GM12878 (cell line): ENCODE measurements at regions not wholly inside any gene's neighbourhood (a gene's known extent, or its start where the extent isn't known, plus 50 kb on each side); places are given as distances from the start of the nearest gene placed in this dataset.

ENCODE experiments used
- ATAC-seq: fragments of 200-7000 bp; cut with Tn5 transposase; 3 replicates; pipeline ENCODE4 v1.9.1; 2020; ENCODE audit warnings: mild to moderate bottlenecking, moderate library complexity
- BruUV-seq: library from RNA; stranded (reverse); fragments of 400-500 nt; replicated peaks from 2 replicates; lab custom pipeline; 2021; lab: Mats Ljungman, UMichigan
- CTCF ChIA-PET: fragments of 300-600 bp; sonication (Branson Sonifier 250); formaldehyde crosslinking; extraction: SDS; loops from one replicate; lab custom pipeline; 2021; ENCODE audit warnings: inconsistent platforms; lab: Yijun Ruan, JAX
- POLR2A ChIA-PET: fragments of 350-600 bp; formaldehyde crosslinking; extraction: SDS; loops from one replicate; lab custom pipeline; 2021; ENCODE audit warnings: inconsistent platforms; lab: Charles Lee
- RAD21 ChIA-PET: fragments of 300-600 bp; sonication (Branson Sonifier 250); formaldehyde crosslinking; loops from one replicate; lab custom pipeline; 2023; ENCODE audit warnings: antibody characterized with exemption; ENCODE audit not compliant: unreplicated experiment; lab: Charles Lee
- SMC1A ChIA-PET: fragments of 300-600 bp; sonication (Branson Sonifier 250); formaldehyde crosslinking; loops from one replicate; lab custom pipeline; 2023; ENCODE audit not compliant: unreplicated experiment, uncharacterized antibody; lab: Charles Lee
- DNase-seq: peaks from one replicate; pipeline ENCODE4 v3.0.0-alpha.2; 2011; ENCODE audit warnings: low read depth, low spot score
- FAIRE-seq: peaks from 3 replicates; lab custom pipeline; 2011; peaks lifted over from hg19 to GRCh38; lab: Jason Lieb, UNC
- H2AFZ ChIP-seq: 2 replicates; pipeline ENCODE4 v1.6.0; 2011; ENCODE audit warnings: low read depth, low read length, control low read depth; ENCODE audit not compliant: control insufficient read depth
- H3K27ac ChIP-seq: 2 replicates; pipeline ENCODE4 v1.5.1; 2011; ENCODE audit warnings: control low read depth; ENCODE audit not compliant: control insufficient read depth, insufficient read depth
- H3K27me3 ChIP-seq, 2 experiments: replicated peaks in 1 of 2; 2 replicates each; pipeline versions ENCODE4 v1.6.0 to v1.6.1; 2011; ENCODE audit warnings: low read length in 1 of 2; ENCODE audit not compliant: control insufficient read depth in 2 of 2, insufficient read depth in 2 of 2
- H3K36me3 ChIP-seq, 2 experiments: 2 replicates each; pipeline ENCODE4 v1.5.1; 2011; ENCODE audit warnings: low read length in 1 of 2; ENCODE audit not compliant: control insufficient read depth in 2 of 2, insufficient read depth in 2 of 2
- H3K4me1 ChIP-seq: 2 replicates; pipeline ENCODE4 v1.6.1; 2011; ENCODE audit warnings: mild to moderate bottlenecking, low read length, moderate library complexity, mixed read lengths; ENCODE audit not compliant: control insufficient read depth, insufficient read depth
- H3K4me2 ChIP-seq: 2 replicates; pipeline ENCODE4 v1.6.0; 2011; ENCODE audit warnings: control low read depth; ENCODE audit not compliant: control insufficient read depth, insufficient read depth
- H3K4me3 ChIP-seq: fragments of 200-600 bp; sonication (generic); 2 replicates; pipeline ENCODE4 v1.5.1; 2016
- H3K79me2 ChIP-seq: 2 replicates; pipeline ENCODE4 v1.6.0; 2011; ENCODE audit warnings: low read length; ENCODE audit not compliant: control insufficient read depth, insufficient read depth
- H3K9ac ChIP-seq: 2 replicates; pipeline ENCODE4 v1.8.0; 2011; ENCODE audit warnings: low read length, control low read depth, mixed read lengths; ENCODE audit not compliant: control insufficient read depth, insufficient read depth
- H3K9me3 ChIP-seq: replicated peaks from 3 replicates; pipeline ENCODE4 v1.5.1; 2011; ENCODE audit warnings: mild to moderate bottlenecking, low read length; ENCODE audit not compliant: control insufficient read depth, insufficient read depth
- H4K20me1 ChIP-seq: 2 replicates; pipeline ENCODE4 v1.6.0; 2011; ENCODE audit not compliant: control insufficient read depth, insufficient read depth
- ATF2 ChIP-seq: IDR thresholded peaks from 2 replicates; pipeline ENCODE4 v1.6.1; 2012; ENCODE audit warnings: low read length, inconsistent platforms
- CHD2 ChIP-seq: IDR thresholded peaks from 2 replicates; pipeline ENCODE4 v1.6.1; 2011; ENCODE audit warnings: low read depth, low read length, improper control_type of control experiment, borderline replicate concordance
- NFYB ChIP-seq: IDR thresholded peaks from 2 replicates; pipeline ENCODE4 v1.6.1; 2011; ENCODE audit warnings: low read depth, mild to moderate bottlenecking, low read length, improper control_type of control experiment, moderate library complexity; ENCODE audit not compliant: insufficient read depth
- NR2F1 ChIP-seq: fragments of 450-650 bp; conservative IDR thresholded peaks from 2 replicates; pipeline ENCODE4 v1.6.1; 2017; ENCODE audit warnings: mild to moderate bottlenecking
- RAD21 ChIP-seq: IDR thresholded peaks from 2 replicates; pipeline ENCODE4 v1.6.1; 2011; ENCODE audit warnings: mild to moderate bottlenecking, low read depth, low read length, moderate library complexity; ENCODE audit not compliant: insufficient read depth
- STAT1 ChIP-seq: fragments of 450-650 bp; conservative IDR thresholded peaks from 2 replicates; pipeline ENCODE4 v1.6.1; 2014; ENCODE audit warnings: antibody characterized with exemption, mild to moderate bottlenecking
- TAF1 ChIP-seq: IDR thresholded peaks from 2 replicates; pipeline ENCODE4 v1.6.1; 2011; ENCODE audit warnings: mild to moderate bottlenecking, low read depth, low read length, borderline replicate concordance
- USF1 ChIP-seq: IDR thresholded peaks from 2 replicates; pipeline ENCODE4 v1.6.1; 2011; ENCODE audit warnings: borderline replicate concordance, low read depth, mild to moderate bottlenecking, moderate library complexity, mixed read lengths, low read length; ENCODE audit not compliant: insufficient read depth; ENCODE audit errors: extremely low read length
- ZBED1 ChIP-seq: IDR thresholded peaks from 2 replicates; pipeline ENCODE4 v1.6.1; 2016; ENCODE audit warnings: borderline replicate concordance
- ZNF207 ChIP-seq: fragments of 450-650 bp; IDR thresholded peaks from 2 replicates; pipeline ENCODE4 v1.6.1; 2014; ENCODE audit warnings: antibody characterized with exemption, mild to moderate bottlenecking, borderline replicate concordance
- ZNF274 ChIP-seq: IDR thresholded peaks from one replicate; pipeline ENCODE4 v1.8.0; 2011; ENCODE audit not compliant: insufficient read length, insufficient read depth
- WGBS: methylation state at CpG from one replicate; pipeline ENCODE4 v1.1.6; 2016; ENCODE audit warnings: low lambda C conversion rate; ENCODE audit not compliant: insufficient replicate concordance, insufficient coverage; ENCODE audit errors: missing lambda C conversion rate; 5-methylcytosine and 5-hydroxymethylcytosine counted together
- in situ Hi-C: fragments of 300-500 bp; cut with MboI; formaldehyde crosslinking; loops from 9 replicates; pipeline ENCODE4 v1.14.3; 2018; ENCODE audit warnings: mixed read lengths
- intact Hi-C: fragments of 100-400 bp; cut with micrococcal nuclease; formaldehyde crosslinking; loops from one replicate; pipeline ENCODE4 v1.14.2; 2022; ENCODE audit not compliant: unreplicated experiment

GRCh38 chr7:9124320-9124719 is 690.9 kb downstream of the NXPH1 start:
- intact Hi-C loops, result no loop called here
- Histone ChIP-seq H3K27ac (no peak overlapping the region), H3K36me3 (no peaks in the 10 kb centered on the region), H3K9ac (no peak overlapping the region), H3K4me3 (no peak overlapping the region), H3K4me2 (no peak overlapping the region), H4K20me1 (no peaks in the 10 kb centered on the region), H3K79me2 (no peaks in the 10 kb centered on the region), H3K9me3 (no peaks in the 10 kb centered on the region), H3K4me1 (no peaks in the 10 kb centered on the region), H3K27me3 (no peaks in the 10 kb centered on the region), H2AFZ (no peak overlapping the region)
- TF ChIP-seq RAD21 (no peak), STAT1 (no peak), ZBED1 (no peak), TAF1 (no peak), ZNF274 (no peak), CHD2 (no peak), NFYB (no peak), USF1 (no peak), ATF2 (no peak), ZNF207 (no peak), NR2F1 (no peak)
- no TSS peak for BruUV-seq
- DNase-seq (no peak), FAIRE-seq (no peak), ATAC-seq (no peak)
- SMC1A ChIA-PET, result no interaction called here
- CTCF ChIA-PET, result no interaction called here
- 23% methylated on average over 2 of the region's 2 CpGs for WGBS
- in situ Hi-C loops, result no loop called here
- RAD21 ChIA-PET, result no interaction called here
- POLR2A ChIA-PET, result no interaction called here
